HepG2 (cell line): ENCODE measurements at regions not wholly inside any gene's neighbourhood (a gene's known extent, or its start where the extent isn't known, plus 50 kb on each side); places are given as distances from the start of the nearest gene placed in this dataset.

Source experiments
- ATAC-seq: fragments of 200-7000 bp; cut with Tn5 transposase; 3 replicates; pipeline ENCODE4 v1.9.1; 2020; ENCODE audit warnings: mild to moderate bottlenecking, moderate library complexity
- BruUV-seq: library from RNA; stranded (reverse); fragments of 400-500 nt; replicated peaks from 2 replicates; lab custom pipeline; 2021; lab: Mats Ljungman, UMichigan
- CTCF ChIA-PET: fragments of 300-600 bp; formaldehyde crosslinking; extraction: SDS; loops from one replicate; lab custom pipeline; 2021; ENCODE audit warnings: low total read pairs, inconsistent platforms, low intra/inter-chr PET ratio; lab: Yijun Ruan, JAX
- POLR2A ChIA-PET: fragments of 350-600 bp; sonication (Branson Sonifier 250); formaldehyde crosslinking; loops from one replicate; lab custom pipeline; 2020; ENCODE audit warnings: antibody characterized with exemption, inconsistent platforms; lab: Yijun Ruan, JAX
- DNase-seq: peaks from one replicate; pipeline ENCODE4 v3.0.0-alpha.2; 2015; ENCODE audit warnings: low spot score
- FAIRE-seq: peaks from 3 replicates; lab custom pipeline; 2011; peaks lifted over from hg19 to GRCh38; lab: Jason Lieb, UNC
- H2AFZ ChIP-seq: one replicate; pipeline ENCODE4 v1.6.1; 2011; ENCODE audit warnings: low read length, inconsistent platforms
- H3K27ac ChIP-seq: fragments of 300-600 bp; 3 replicates; pipeline ENCODE4 v1.8.0; 2011; ENCODE audit warnings: mixed run types, mild to moderate bottlenecking, mixed read lengths, low read length, inconsistent platforms; ENCODE audit not compliant: insufficient read depth; ENCODE audit errors: extremely low read length
- H3K27me3 ChIP-seq, 2 experiments: fragments of 200-600 bp in 1 of 2; 2 replicates in 1 of 2; 3 replicates in 1 of 2; pipeline versions ENCODE4 v1.6.0 to v1.8.0; 2011; ENCODE audit warnings: low read length in 2 of 2, mild to moderate bottlenecking in 2 of 2, moderate library complexity in 2 of 2, inconsistent platforms in 1 of 2; ENCODE audit not compliant: insufficient read depth in 2 of 2, control insufficient read depth in 1 of 2
- H3K36me3 ChIP-seq, 2 experiments: fragments of 200-600 bp in 1 of 2; replicated peaks in 1 of 2; 2 replicates in 1 of 2; 3 replicates in 1 of 2; pipeline versions ENCODE4 v1.5.1 to v1.8.0; 2011; ENCODE audit warnings: low read length in 2 of 2, inconsistent platforms in 1 of 2; ENCODE audit not compliant: insufficient read depth in 2 of 2, control insufficient read depth in 1 of 2
- H3K4me1 ChIP-seq: 2 replicates; pipeline ENCODE4 v1.5.1; 2012; ENCODE audit warnings: low read length, inconsistent platforms; ENCODE audit not compliant: insufficient read depth
- H3K4me2 ChIP-seq: 2 replicates; pipeline ENCODE4 v1.6.0; 2011; ENCODE audit warnings: low read depth, low read length, inconsistent platforms
- H3K4me3 ChIP-seq, 3 experiments: fragments of 200-600 bp in 1 of 3; sonication (generic), shearing (Covaris generic) in 1 of 3; replicated peaks in 1 of 3; 2 replicates each; pipeline ENCODE4 v1.5.1; 2011 to 2016; ENCODE audit warnings: low read length in 3 of 3, inconsistent platforms in 2 of 3, low read depth in 2 of 3, mild to moderate bottlenecking in 2 of 3, control low read depth in 1 of 3, mixed read lengths in 1 of 3; ENCODE audit not compliant: insufficient read depth in 1 of 3
- H3K79me2 ChIP-seq: one replicate; pipeline ENCODE4 v1.6.1; 2011; ENCODE audit warnings: low read length, inconsistent platforms; ENCODE audit not compliant: insufficient read depth
- H3K9ac ChIP-seq: 2 replicates; pipeline ENCODE4 v1.6.0; 2011; ENCODE audit warnings: mild to moderate bottlenecking, low read depth, low read length, inconsistent platforms; ENCODE audit not compliant: insufficient read depth
- H3K9me3 ChIP-seq: 2 replicates; pipeline ENCODE4 v1.5.1; 2012; ENCODE audit warnings: mild to moderate bottlenecking, low read length
- H4K20me1 ChIP-seq: 2 replicates; pipeline ENCODE4 v1.6.0; 2011; ENCODE audit warnings: inconsistent platforms, mild to moderate bottlenecking, low read length, moderate library complexity; ENCODE audit not compliant: insufficient read depth
- HOXA9 ChIP-seq: sonication (generic); formaldehyde crosslinking; IDR thresholded peaks from 2 replicates; pipeline ENCODE4 v1.8.1; 2022; ENCODE audit warnings: missing genetic modification reagents, mild to moderate bottlenecking, moderate library complexity, borderline replicate concordance
- ZFP82 ChIP-seq: sonication (generic); formaldehyde crosslinking; IDR thresholded peaks from 2 replicates; pipeline ENCODE4 v1.5.1; 2020; ENCODE audit warnings: mild to moderate bottlenecking, missing genetic modification reagents, borderline replicate concordance
- ZNF558 ChIP-seq: sonication (generic); formaldehyde crosslinking; IDR thresholded peaks from 2 replicates; pipeline ENCODE4 v1.9.0; 2022; ENCODE audit warnings: mild to moderate bottlenecking, missing genetic modification reagents, borderline replicate concordance
- WGBS: methylation state at CpG from one replicate; pipeline ENCODE4 v1.1.6; 2017; ENCODE audit warnings: low lambda C conversion rate; 5-methylcytosine and 5-hydroxymethylcytosine counted together
- in situ Hi-C: cut with HindIII; loops from 2 replicates; pipeline ENCODE4 v1.10.0; 2017; ENCODE audit warnings: low pct_unique_long_range_greater_than_20kb; ENCODE audit not compliant: extremely low pct_ligation_motif_present
- intact Hi-C: fragments of 100-400 bp; cut with micrococcal nuclease; formaldehyde crosslinking; loops from one replicate; pipeline ENCODE4 v1.10.0; 2022; ENCODE audit not compliant: unreplicated experiment
- TF ChIP-seq, protein P1 (sequence below): sonication (generic); formaldehyde crosslinking; IDR thresholded peaks from 2 replicates; pipeline ENCODE4 v1.5.1; 2020; ENCODE audit warnings: mild to moderate bottlenecking, missing genetic modification reagents, borderline replicate concordance

DNA sequence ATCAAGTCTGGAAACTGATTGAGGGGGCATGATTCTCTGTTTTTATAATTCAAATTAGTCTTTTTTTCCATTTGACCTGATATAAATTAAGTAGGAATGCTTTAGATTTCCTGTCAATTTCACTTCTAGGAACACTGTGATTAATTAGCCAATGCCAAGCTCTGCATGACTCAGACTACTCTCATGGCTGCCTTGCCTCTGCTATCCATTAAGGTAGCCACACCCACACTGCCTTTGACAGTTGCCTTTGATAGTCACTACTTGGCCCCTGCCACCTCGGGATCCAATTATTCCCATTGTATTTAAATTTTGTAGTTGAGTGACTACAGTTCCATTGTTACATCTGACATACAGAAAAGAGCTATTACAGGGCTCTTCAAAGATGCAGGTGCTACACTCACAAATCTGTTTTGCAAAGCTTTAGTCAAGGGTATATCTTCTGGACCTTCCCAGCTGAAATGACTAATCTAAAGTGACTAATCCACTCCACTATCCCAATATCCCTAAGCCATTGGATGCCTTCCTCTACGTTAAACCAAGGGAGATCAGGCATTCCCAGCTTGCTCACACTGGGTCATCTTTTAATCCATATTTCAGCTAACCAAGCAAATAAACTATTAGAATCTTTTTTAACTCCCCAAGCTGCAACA lies 1193.1 kb upstream of the MIR17HG start (continued):
- TF ChIP-seq, protein P1, sequence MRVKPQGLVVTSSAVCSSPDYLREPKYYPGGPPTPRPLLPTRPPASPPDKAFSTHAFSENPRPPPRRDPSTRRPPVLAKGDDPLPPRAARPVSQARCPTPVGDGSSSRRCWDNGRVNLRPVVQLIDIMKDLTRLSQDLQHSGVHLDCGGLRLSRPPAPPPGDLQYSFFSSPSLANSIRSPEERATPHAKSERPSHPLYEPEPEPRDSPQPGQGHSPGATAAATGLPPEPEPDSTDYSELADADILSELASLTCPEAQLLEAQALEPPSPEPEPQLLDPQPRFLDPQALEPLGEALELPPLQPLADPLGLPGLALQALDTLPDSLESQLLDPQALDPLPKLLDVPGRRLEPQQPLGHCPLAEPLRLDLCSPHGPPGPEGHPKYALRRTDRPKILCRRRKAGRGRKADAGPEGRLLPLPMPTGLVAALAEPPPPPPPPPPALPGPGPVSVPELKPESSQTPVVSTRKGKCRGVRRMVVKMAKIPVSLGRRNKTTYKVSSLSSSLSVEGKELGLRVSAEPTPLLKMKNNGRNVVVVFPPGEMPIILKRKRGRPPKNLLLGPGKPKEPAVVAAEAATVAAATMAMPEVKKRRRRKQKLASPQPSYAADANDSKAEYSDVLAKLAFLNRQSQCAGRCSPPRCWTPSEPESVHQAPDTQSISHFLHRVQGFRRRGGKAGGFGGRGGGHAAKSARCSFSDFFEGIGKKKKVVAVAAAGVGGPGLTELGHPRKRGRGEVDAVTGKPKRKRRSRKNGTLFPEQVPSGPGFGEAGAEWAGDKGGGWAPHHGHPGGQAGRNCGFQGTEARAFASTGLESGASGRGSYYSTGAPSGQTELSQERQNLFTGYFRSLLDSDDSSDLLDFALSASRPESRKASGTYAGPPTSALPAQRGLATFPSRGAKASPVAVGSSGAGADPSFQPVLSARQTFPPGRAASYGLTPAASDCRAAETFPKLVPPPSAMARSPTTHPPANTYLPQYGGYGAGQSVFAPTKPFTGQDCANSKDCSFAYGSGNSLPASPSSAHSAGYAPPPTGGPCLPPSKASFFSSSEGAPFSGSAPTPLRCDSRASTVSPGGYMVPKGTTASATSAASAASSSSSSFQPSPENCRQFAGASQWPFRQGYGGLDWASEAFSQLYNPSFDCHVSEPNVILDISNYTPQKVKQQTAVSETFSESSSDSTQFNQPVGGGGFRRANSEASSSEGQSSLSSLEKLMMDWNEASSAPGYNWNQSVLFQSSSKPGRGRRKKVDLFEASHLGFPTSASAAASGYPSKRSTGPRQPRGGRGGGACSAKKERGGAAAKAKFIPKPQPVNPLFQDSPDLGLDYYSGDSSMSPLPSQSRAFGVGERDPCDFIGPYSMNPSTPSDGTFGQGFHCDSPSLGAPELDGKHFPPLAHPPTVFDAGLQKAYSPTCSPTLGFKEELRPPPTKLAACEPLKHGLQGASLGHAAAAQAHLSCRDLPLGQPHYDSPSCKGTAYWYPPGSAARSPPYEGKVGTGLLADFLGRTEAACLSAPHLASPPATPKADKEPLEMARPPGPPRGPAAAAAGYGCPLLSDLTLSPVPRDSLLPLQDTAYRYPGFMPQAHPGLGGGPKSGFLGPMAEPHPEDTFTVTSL (CRISPR knock-in tag), result no peak
- TF ChIP-seq HOXA9 (CRISPR knock-in tag), result no peak
- TF ChIP-seq, all 625 proteins: peak for 0

DNA sequence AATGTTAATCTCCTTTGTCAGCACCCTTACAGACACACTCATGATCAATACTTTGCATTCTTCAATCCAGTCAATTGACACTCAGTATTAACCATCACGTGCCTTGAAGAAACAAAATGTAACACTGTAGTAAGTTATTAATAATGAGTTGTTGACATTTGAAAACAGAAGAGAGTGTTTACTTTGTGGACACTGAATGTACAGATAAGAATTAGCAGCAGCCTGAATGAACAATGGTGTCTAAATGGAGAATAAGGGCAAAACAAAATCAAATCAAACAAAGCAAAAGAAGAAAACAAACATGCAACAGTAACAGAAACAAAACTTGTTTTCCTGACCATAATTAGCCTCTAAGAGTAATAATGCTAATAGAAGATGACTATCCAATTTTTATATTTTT lies 1191.1 kb upstream of the MIR17HG start:
- H3K27ac ChIP-seq, result no peak overlapping the region
- TF ChIP-seq ZFP82 (CRISPR knock-in tag), result no peak
- TF ChIP-seq ZNF558 (CRISPR knock-in tag), result no peak
- no TSS peak for BruUV-seq
- intact Hi-C loops (no loop called here), in situ Hi-C loops (no loop called here)
- H2AFZ ChIP-seq, result no peak overlapping the region
- no peaks in the 10 kb centered on the region for H3K79me2 ChIP-seq
- DNase-seq (no peak), ATAC-seq (no peak), FAIRE-seq (no peak)
- H4K20me1 ChIP-seq, result no peaks in the 10 kb centered on the region
- no peaks in the 10 kb centered on the region for H3K27me3 ChIP-seq
- no peaks in the 10 kb centered on the region for H3K36me3 ChIP-seq
- no peak overlapping the region for H3K4me2 ChIP-seq
- peaks cover 19% of the 10 kb centered on the region; the same call in 1 of the 2 replicates for H3K9me3 ChIP-seq
- CTCF ChIA-PET, result no interaction called here
- 0% methylated on average over 1 of the region's 1 CpG for WGBS
- POLR2A ChIA-PET, result no interaction called here
- no peak overlapping the region for H3K9ac ChIP-seq
- no peak overlapping the region for H3K4me3 ChIP-seq
- H3K4me1 ChIP-seq, result no peaks in the 10 kb centered on the region
